ENCODE measurements at regions not wholly inside any gene's neighbourhood (a gene's known extent, or its start where the extent isn't known, plus 50 kb on each side); places are given as distances from the start of the nearest gene placed in this dataset.

- H3K9ac ChIP-seq (ENCODE audit: low read length), result no peak overlapping the region
- H3K36me3 ChIP-seq (replicated peaks; ENCODE audit: low read depth, low read length), result no peaks in the 10 kb centered on the region
- no peak overlapping the region for H2AFZ ChIP-seq (ENCODE audit: low read depth, low read length)
- H3K4me2 ChIP-seq (ENCODE audit: low read length), result no peak overlapping the region
- no peak overlapping the region for H3K4me3 ChIP-seq (ENCODE audit: low read length)
- peaks cover 3% of the 10 kb centered on the region; the same call in 1 of the 2 replicates for H3K4me1 ChIP-seq (ENCODE audit: low read length)
- H3K79me2 ChIP-seq (ENCODE audit: low read length), result no peaks in the 10 kb centered on the region
- no peaks in the 10 kb centered on the region for H3K9me3 ChIP-seq (ENCODE audit: insufficient read depth, low read length)
- H3K27me3 ChIP-seq (ENCODE audit: low read depth, low read length), result no peaks in the 10 kb centered on the region
- TF ChIP-seq, protein P1, sequence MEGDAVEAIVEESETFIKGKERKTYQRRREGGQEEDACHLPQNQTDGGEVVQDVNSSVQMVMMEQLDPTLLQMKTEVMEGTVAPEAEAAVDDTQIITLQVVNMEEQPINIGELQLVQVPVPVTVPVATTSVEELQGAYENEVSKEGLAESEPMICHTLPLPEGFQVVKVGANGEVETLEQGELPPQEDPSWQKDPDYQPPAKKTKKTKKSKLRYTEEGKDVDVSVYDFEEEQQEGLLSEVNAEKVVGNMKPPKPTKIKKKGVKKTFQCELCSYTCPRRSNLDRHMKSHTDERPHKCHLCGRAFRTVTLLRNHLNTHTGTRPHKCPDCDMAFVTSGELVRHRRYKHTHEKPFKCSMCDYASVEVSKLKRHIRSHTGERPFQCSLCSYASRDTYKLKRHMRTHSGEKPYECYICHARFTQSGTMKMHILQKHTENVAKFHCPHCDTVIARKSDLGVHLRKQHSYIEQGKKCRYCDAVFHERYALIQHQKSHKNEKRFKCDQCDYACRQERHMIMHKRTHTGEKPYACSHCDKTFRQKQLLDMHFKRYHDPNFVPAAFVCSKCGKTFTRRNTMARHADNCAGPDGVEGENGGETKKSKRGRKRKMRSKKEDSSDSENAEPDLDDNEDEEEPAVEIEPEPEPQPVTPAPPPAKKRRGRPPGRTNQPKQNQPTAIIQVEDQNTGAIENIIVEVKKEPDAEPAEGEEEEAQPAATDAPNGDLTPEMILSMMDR (IDR thresholded peaks at IDR 0.05; ENCODE audit: low read depth, low read length), result no peak
- TF ChIP-seq EZH2phosphoT487 (IDR thresholded peaks at IDR 0.05; ENCODE audit: low read depth), result no peak
- no peaks in the 10 kb centered on the region for H4K20me1 ChIP-seq (ENCODE audit: insufficient read depth, low read length)
- H3K27ac ChIP-seq (ENCODE audit: low read length), result no peak overlapping the region
These were observed 874.1 kb upstream of the LRATD1 start for GRCh38 chr2:13758412-13758811.

DNA sequence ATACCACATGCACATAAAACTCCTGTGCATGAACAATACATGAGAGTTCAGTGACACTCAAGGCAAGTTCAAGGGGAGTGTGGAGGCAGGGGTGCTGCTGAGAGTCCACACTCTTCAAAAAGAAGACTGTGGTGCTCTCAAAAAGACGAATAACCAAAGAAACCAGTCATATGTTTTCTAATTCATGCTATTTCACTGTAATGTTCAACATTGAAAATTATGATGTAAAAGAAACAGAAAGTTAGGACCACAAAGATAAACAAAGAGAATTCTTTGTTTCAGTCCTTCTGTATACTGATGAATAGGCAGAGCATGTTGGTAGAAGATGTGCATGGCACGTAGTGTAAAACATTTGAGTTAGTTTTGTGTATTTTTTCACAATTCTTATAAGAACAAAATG, 864.2 kb upstream of the LRATD1 start:
- Histone ChIP-seq H3K36me3 (replicated peaks; ENCODE audit: low read depth, low read length) (no peaks in the 10 kb centered on the region), H3K4me2 (ENCODE audit: low read length) (no peak overlapping the region), H3K27ac (ENCODE audit: low read length) (no peak overlapping the region), H3K9ac (ENCODE audit: low read length) (no peak overlapping the region), H4K20me1 (ENCODE audit: insufficient read depth, low read length) (no peaks in the 10 kb centered on the region), H3K4me1 (ENCODE audit: low read length) (peaks cover 15% of the 10 kb centered on the region), H3K9me3 (ENCODE audit: insufficient read depth, low read length) (0 out of 2 replicates have a peak, but pooled peaks cover 3% of the 10 kb centered on the region), H3K79me2 (ENCODE audit: low read length) (no peaks in the 10 kb centered on the region), H2AFZ (ENCODE audit: low read depth, low read length) (no peak overlapping the region), H3K27me3 (ENCODE audit: low read depth, low read length) (no peaks in the 10 kb centered on the region), H3K4me3 (ENCODE audit: low read length) (no peak overlapping the region)
- TF ChIP-seq, protein P1 (IDR thresholded peaks at IDR 0.05; ENCODE audit: low read depth, low read length), result no peak
- no peak for TF ChIP-seq EZH2phosphoT487 (IDR thresholded peaks at IDR 0.05; ENCODE audit: low read depth)

DNA sequence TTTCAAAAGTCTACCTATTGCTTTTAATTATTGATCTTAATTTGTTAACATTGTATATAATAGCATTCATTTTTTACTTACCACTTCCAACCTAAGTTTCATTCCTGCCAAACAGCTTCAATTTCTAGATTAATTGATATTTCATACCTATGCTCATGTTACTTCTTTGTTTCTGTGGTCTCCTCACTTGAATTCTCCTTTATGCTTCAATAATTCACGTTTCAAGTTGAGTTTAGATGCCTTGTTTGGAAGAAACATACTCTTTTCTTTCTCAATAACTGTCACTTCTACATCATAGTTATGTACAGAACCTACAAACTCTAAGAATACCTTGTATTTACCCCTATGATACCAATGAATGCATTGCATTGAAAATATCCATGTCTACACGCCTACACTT, 862.2 kb upstream of the LRATD1 start:
- no peak for TF ChIP-seq EZH2phosphoT487 (IDR thresholded peaks at IDR 0.05; ENCODE audit: low read depth)
- TF ChIP-seq, protein P1 (IDR thresholded peaks at IDR 0.05; ENCODE audit: low read depth, low read length), result no peak
- H3K4me1 ChIP-seq (ENCODE audit: low read length), result peaks cover 15% of the 10 kb centered on the region
- 0 out of 2 replicates have a peak, but pooled peaks cover 3% of the 10 kb centered on the region for H3K9me3 ChIP-seq (ENCODE audit: insufficient read depth, low read length)
- no peak overlapping the region for H3K27ac ChIP-seq (ENCODE audit: low read length)
- H2AFZ ChIP-seq (ENCODE audit: low read depth, low read length), result no peak overlapping the region
- no peak overlapping the region for H3K9ac ChIP-seq (ENCODE audit: low read length)
- H3K4me2 ChIP-seq (ENCODE audit: low read length), result 0 out of 2 replicates have a peak overlapping the region, but pooled peaks have one; percentile 21
- H3K36me3 ChIP-seq (replicated peaks; ENCODE audit: low read depth, low read length), result no peaks in the 10 kb centered on the region
- no peak overlapping the region for H3K4me3 ChIP-seq (ENCODE audit: low read length)
- H3K79me2 ChIP-seq (ENCODE audit: low read length), result no peaks in the 10 kb centered on the region
- no peaks in the 10 kb centered on the region for H4K20me1 ChIP-seq (ENCODE audit: insufficient read depth, low read length)
- H3K27me3 ChIP-seq (ENCODE audit: low read depth, low read length), result no peaks in the 10 kb centered on the region

DNA sequence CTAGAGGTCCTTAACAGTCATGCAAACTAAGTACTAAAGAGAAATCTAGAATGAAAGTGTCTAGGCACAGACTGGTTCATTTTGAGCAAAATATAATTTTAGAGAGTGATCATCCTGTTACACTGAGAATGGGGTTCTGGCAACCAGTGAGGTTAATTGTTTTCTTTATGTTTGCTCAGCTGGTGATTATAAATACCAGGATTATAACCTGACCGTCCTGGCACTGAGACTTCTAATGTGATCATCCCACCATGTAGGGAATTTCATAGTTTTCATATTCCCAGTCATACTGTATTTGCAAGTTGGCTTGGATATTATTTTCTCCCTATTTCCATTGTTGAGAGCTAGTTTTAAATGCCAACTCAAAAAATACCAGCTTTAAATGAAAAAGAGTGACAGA, 852.5 kb upstream of the LRATD1 start:
- Histone ChIP-seq H3K79me2 (ENCODE audit: low read length) (no peaks in the 10 kb centered on the region), H4K20me1 (ENCODE audit: insufficient read depth, low read length) (no peaks in the 10 kb centered on the region), H3K27ac (ENCODE audit: low read length) (no peak overlapping the region), H3K4me2 (ENCODE audit: low read length) (no peak overlapping the region), H2AFZ (ENCODE audit: low read depth, low read length) (no peak overlapping the region), H3K27me3 (ENCODE audit: low read depth, low read length) (no peaks in the 10 kb centered on the region), H3K9ac (ENCODE audit: low read length) (no peak overlapping the region), H3K4me1 (ENCODE audit: low read length) (no peaks in the 10 kb centered on the region), H3K4me3 (ENCODE audit: low read length) (no peak overlapping the region), H3K36me3 (replicated peaks; ENCODE audit: low read depth, low read length) (no peaks in the 10 kb centered on the region), H3K9me3 (ENCODE audit: insufficient read depth, low read length) (peaks cover 4% of the 10 kb centered on the region; the same call in 1 of the 2 replicates)
- TF ChIP-seq, protein P1 (IDR thresholded peaks at IDR 0.05; ENCODE audit: low read depth, low read length), result no peak
- no peak for TF ChIP-seq EZH2phosphoT487 (IDR thresholded peaks at IDR 0.05; ENCODE audit: low read depth)

All from OCI-LY3 (cell line).